ENCODE measurements at regions not wholly inside any gene's neighbourhood (a gene's known extent, or its start where the extent isn't known, plus 50 kb on each side); places are given as distances from the start of the nearest gene placed in this dataset.
"Not testable (repeated sequence)": the region's sequence is repeated elsewhere in the genome, so short reads cannot be mapped to it uniquely, and the experiment has no call there.

GRCh38 chr2:240191001-240191400 lies 50.5 kb upstream of the OTOS start:
- H3K27me3 ChIP-seq (replicated peaks) = peaks cover 39% of the 10 kb centered on the region
- no peak overlapping the region for H3K27ac ChIP-seq
- no peak for DNase-seq (ENCODE audit: low read depth in 1 of 2, low spot score in 2 of 2)
- no peaks in the 10 kb centered on the region for H3K36me3 ChIP-seq
- no peak overlapping the region for H3K4me3 ChIP-seq
- H3K4me1 ChIP-seq (replicated peaks) = no peaks in the 10 kb centered on the region
- peaks cover 2% of the 10 kb centered on the region; the same call in 1 of the 2 replicates for H3K9me3 ChIP-seq (replicated peaks)

GRCh38 chr2:240192661-240193060 lies 52.2 kb upstream of the OTOS start:
- peaks cover 43% of the 10 kb centered on the region for H3K27me3 ChIP-seq (replicated peaks)
- H3K4me3 ChIP-seq = no peak overlapping the region
- peaks cover 2% of the 10 kb centered on the region; the same call in 1 of the 2 replicates for H3K9me3 ChIP-seq (replicated peaks)
- H3K27ac ChIP-seq = no peak overlapping the region
- no peaks in the 10 kb centered on the region for H3K36me3 ChIP-seq
- no peaks in the 10 kb centered on the region for H3K4me1 ChIP-seq (replicated peaks)
- DNase-seq (ENCODE audit: low read depth in 1 of 2, low spot score in 2 of 2) = peak in 1 of 2 experiments; percentile 32

- not testable (repeated sequence) for H3K4me3 ChIP-seq; H3K9me3 ChIP-seq (replicated peaks); H3K4me1 ChIP-seq (replicated peaks); H3K27ac ChIP-seq; H3K36me3 ChIP-seq
- peak in 1 of 2 experiments; percentile 23 for DNase-seq (ENCODE audit: low read depth in 1 of 2, low spot score in 2 of 2)
- H3K27me3 ChIP-seq (replicated peaks) = peaks cover 41% of the 10 kb centered on the region
Measured at GRCh38 chr2:240194341-240194762, 53.9 kb upstream of the OTOS start.

DNA sequence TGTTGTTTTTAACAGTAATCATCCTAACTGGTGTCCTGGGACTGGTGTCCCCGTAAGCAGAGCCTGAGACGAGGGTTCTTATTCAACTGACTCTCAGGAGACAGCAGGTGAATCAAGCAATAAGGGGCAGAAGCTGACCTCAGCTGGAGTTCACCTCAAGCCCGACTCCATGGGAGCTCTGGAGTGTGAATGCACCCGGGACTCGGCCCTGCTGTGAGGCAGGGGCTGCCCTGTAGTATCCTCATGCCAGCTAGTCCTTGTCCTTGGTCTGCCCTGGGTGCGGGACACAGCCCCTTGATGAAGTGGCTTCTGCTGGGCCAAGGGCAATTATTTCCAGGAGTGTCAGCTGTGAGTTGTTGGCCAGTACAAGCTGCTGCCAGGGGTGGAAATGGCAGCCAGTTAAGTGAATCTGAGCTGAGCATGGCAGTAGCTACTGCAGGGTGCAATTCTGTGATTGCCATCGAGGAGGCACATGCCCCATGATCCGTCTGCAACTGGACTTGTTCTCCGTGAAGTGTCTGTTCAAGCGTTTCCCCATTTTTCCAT lies 54.9 kb upstream of the OTOS start:
- Histone ChIP-seq H3K36me3 (no peaks in the 10 kb centered on the region), H3K4me1 (replicated peaks) (no peaks in the 10 kb centered on the region), H3K4me3 (no peak overlapping the region), H3K27me3 (replicated peaks) (peaks cover 39% of the 10 kb centered on the region), H3K9me3 (replicated peaks) (no peaks in the 10 kb centered on the region), H3K27ac (no peak overlapping the region)
- DNase-seq (ENCODE audit: low read depth in 1 of 2, low spot score in 2 of 2) = peak in 1 of 2 experiments; percentile 22

GRCh38 chr2:240196716-240197461 lies 56.4 kb upstream of the OTOS start:
- peak in 1 of 2 experiments; percentile 29 for DNase-seq (ENCODE audit: low read depth in 1 of 2, low spot score in 2 of 2)
- H3K36me3 ChIP-seq = no peaks in the 10 kb centered on the region

GRCh38 chr2:240197462-240198139 lies 57.1 kb upstream of the OTOS start:
- Histone ChIP-seq H3K27me3 (replicated peaks) (peaks cover 48% of the 10 kb centered on the region), H3K27ac (no peak overlapping the region), H3K4me1 (replicated peaks) (no peaks in the 10 kb centered on the region), H3K9me3 (replicated peaks) (no peaks in the 10 kb centered on the region), H3K36me3 (no peaks in the 10 kb centered on the region), H3K4me3 (no peak overlapping the region)
- peak in 1 of 2 experiments; percentile 23 for DNase-seq (ENCODE audit: low read depth in 1 of 2, low spot score in 2 of 2)

More at GRCh38 chr2:240196716-240197461, 56.4 kb upstream of the OTOS start:
- no peak overlapping the region for H3K27ac ChIP-seq
- peaks cover 41% of the 10 kb centered on the region for H3K27me3 ChIP-seq (replicated peaks)
- no peaks in the 10 kb centered on the region for H3K9me3 ChIP-seq (replicated peaks)
- no peaks in the 10 kb centered on the region for H3K4me1 ChIP-seq (replicated peaks)
- no peak overlapping the region for H3K4me3 ChIP-seq

GRCh38 chr2:240198226-240198625 lies 57.8 kb upstream of the OTOS start:
- H3K4me3 ChIP-seq = no peak overlapping the region
- H3K9me3 ChIP-seq (replicated peaks) = no peaks in the 10 kb centered on the region
- no peaks in the 10 kb centered on the region for H3K36me3 ChIP-seq
- H3K27me3 ChIP-seq (replicated peaks) = peaks cover 47% of the 10 kb centered on the region
- H3K27ac ChIP-seq = no peak overlapping the region
- no peaks in the 10 kb centered on the region for H3K4me1 ChIP-seq (replicated peaks)
- DNase-seq (ENCODE audit: low read depth in 1 of 2, low spot score in 2 of 2) = peak in 1 of 2 experiments; percentile 19

GRCh38 chr2:240199133-240199870 lies 58.8 kb upstream of the OTOS start:
- H3K27ac ChIP-seq = no peak overlapping the region
- H3K36me3 ChIP-seq = no peaks in the 10 kb centered on the region
- H3K4me1 ChIP-seq (replicated peaks) = no peaks in the 10 kb centered on the region
- H3K9me3 ChIP-seq (replicated peaks) = no peaks in the 10 kb centered on the region
- peak in 1 of 2 experiments; percentile 27 for DNase-seq (ENCODE audit: low read depth in 1 of 2, low spot score in 2 of 2)
- peaks cover 42% of the 10 kb centered on the region for H3K27me3 ChIP-seq (replicated peaks)
- no peak overlapping the region for H3K4me3 ChIP-seq

GRCh38 chr2:240200230-240201051 lies 60.0 kb upstream of the OTOS start:
- peak in 1 of 2 experiments; percentile 34 for DNase-seq (ENCODE audit: low read depth in 1 of 2, low spot score in 2 of 2)
- H3K9me3 ChIP-seq (replicated peaks) = no peaks in the 10 kb centered on the region

DNA sequence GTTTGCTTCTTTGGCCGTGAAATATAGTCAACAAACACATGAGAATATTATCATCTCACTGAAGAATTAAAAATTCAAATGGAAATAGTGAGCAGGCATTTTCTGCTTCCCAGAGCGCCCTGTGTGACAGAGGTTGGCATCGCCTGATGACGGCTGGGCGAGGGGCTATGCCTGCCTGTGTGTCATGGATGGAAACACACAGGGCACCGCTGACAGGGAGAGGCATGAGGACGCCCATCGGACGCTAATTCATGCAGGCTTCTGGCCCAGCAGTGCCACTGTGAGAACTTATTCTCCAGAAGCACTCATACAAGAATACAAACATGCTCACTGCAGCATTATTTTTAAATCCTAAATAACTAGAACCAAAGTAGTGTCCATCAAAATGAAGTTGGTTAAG lies 61.4 kb upstream of the OTOS start:
- no peak overlapping the region for H3K27ac ChIP-seq
- peaks cover 6% of the 10 kb centered on the region for H3K4me1 ChIP-seq (replicated peaks)
- H3K9me3 ChIP-seq (replicated peaks) = no peaks in the 10 kb centered on the region; the same call in 1 of the 2 replicates
- H3K36me3 ChIP-seq = no peaks in the 10 kb centered on the region
- no peak for DNase-seq (ENCODE audit: low read depth in 1 of 2, low spot score in 2 of 2)
- no peak overlapping the region for H3K4me3 ChIP-seq
- peaks cover 28% of the 10 kb centered on the region for H3K27me3 ChIP-seq (replicated peaks)

More at GRCh38 chr2:240200230-240201051, 60.0 kb upstream of the OTOS start:
- H3K27me3 ChIP-seq (replicated peaks) = peaks cover 37% of the 10 kb centered on the region
- H3K36me3 ChIP-seq = no peaks in the 10 kb centered on the region
- H3K27ac ChIP-seq = no peak overlapping the region
- no peak overlapping the region for H3K4me3 ChIP-seq
- H3K4me1 ChIP-seq (replicated peaks) = peaks cover 6% of the 10 kb centered on the region

DNA sequence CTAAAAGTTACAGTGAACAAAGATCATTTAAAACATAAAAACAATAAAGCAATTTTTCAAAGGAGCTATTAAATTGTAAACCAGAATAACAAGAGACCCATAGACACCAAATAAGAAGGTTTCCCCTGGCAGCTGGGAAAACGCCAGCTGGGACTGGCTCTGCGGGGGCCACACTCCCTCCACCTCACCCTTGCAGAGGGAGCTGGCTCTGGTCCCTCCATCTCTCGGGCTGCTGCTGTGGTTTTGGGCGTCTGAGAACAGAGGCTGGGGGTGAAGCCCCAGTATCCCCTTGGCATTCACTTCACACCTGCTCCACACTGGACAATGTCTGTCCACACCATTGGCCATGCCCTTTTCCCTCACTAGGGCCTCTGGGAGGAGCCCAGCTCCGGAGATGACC lies 62.1 kb upstream of the OTOS start:
- no peaks in the 10 kb centered on the region; the same call in 1 of the 2 replicates for H3K9me3 ChIP-seq (replicated peaks)
- peaks cover 28% of the 10 kb centered on the region for H3K27me3 ChIP-seq (replicated peaks)
- no peak for DNase-seq (ENCODE audit: low read depth in 1 of 2, low spot score in 2 of 2)
- no peaks in the 10 kb centered on the region for H3K36me3 ChIP-seq
- peaks cover 6% of the 10 kb centered on the region for H3K4me1 ChIP-seq (replicated peaks)
- no peak overlapping the region for H3K4me3 ChIP-seq
- H3K27ac ChIP-seq = no peak overlapping the region

- H3K4me1 ChIP-seq (replicated peaks) = peaks cover 6% of the 10 kb centered on the region
- no peak overlapping the region for H3K27ac ChIP-seq
- H3K27me3 ChIP-seq (replicated peaks) = peaks cover 28% of the 10 kb centered on the region
- H3K4me3 ChIP-seq = no peak overlapping the region
- H3K36me3 ChIP-seq = no peaks in the 10 kb centered on the region
- DNase-seq (ENCODE audit: low read depth in 1 of 2, low spot score in 2 of 2) = no peak
- no peaks in the 10 kb centered on the region; the same call in 1 of the 2 replicates for H3K9me3 ChIP-seq (replicated peaks)
Measured at GRCh38 chr2:240203031-240203787, 62.8 kb upstream of the OTOS start.

Data from SJSA1 (cell line).